GM12878 (cell line): ENCODE measurements at regions not wholly inside any gene's neighbourhood (a gene's known extent, or its start where the extent isn't known, plus 50 kb on each side); places are given as distances from the start of the nearest gene placed in this dataset.

ENCODE experiments used
- ATAC-seq: fragments of 200-7000 bp; cut with Tn5 transposase; 3 replicates; pipeline ENCODE4 v1.9.1; 2020; ENCODE audit warnings: mild to moderate bottlenecking, moderate library complexity
- BruUV-seq: library from RNA; stranded (reverse); fragments of 400-500 nt; replicated peaks from 2 replicates; lab custom pipeline; 2021; lab: Mats Ljungman, UMichigan
- CTCF ChIA-PET: fragments of 300-600 bp; sonication (Branson Sonifier 250); formaldehyde crosslinking; extraction: SDS; loops from one replicate; lab custom pipeline; 2021; ENCODE audit warnings: inconsistent platforms; lab: Yijun Ruan, JAX
- POLR2A ChIA-PET: fragments of 350-600 bp; formaldehyde crosslinking; extraction: SDS; loops from one replicate; lab custom pipeline; 2021; ENCODE audit warnings: inconsistent platforms; lab: Charles Lee
- RAD21 ChIA-PET: fragments of 300-600 bp; sonication (Branson Sonifier 250); formaldehyde crosslinking; loops from one replicate; lab custom pipeline; 2023; ENCODE audit warnings: antibody characterized with exemption; ENCODE audit not compliant: unreplicated experiment; lab: Charles Lee
- SMC1A ChIA-PET: fragments of 300-600 bp; sonication (Branson Sonifier 250); formaldehyde crosslinking; loops from one replicate; lab custom pipeline; 2023; ENCODE audit not compliant: unreplicated experiment, uncharacterized antibody; lab: Charles Lee
- DNase-seq: peaks from one replicate; pipeline ENCODE4 v3.0.0-alpha.2; 2011; ENCODE audit warnings: low read depth, low spot score
- FAIRE-seq: peaks from 3 replicates; lab custom pipeline; 2011; peaks lifted over from hg19 to GRCh38; lab: Jason Lieb, UNC
- H2AFZ ChIP-seq: 2 replicates; pipeline ENCODE4 v1.6.0; 2011; ENCODE audit warnings: low read depth, low read length, control low read depth; ENCODE audit not compliant: control insufficient read depth
- H3K27ac ChIP-seq: 2 replicates; pipeline ENCODE4 v1.5.1; 2011; ENCODE audit warnings: control low read depth; ENCODE audit not compliant: control insufficient read depth, insufficient read depth
- H3K27me3 ChIP-seq, 2 experiments: replicated peaks in 1 of 2; 2 replicates each; pipeline versions ENCODE4 v1.6.0 to v1.6.1; 2011; ENCODE audit warnings: low read length in 1 of 2; ENCODE audit not compliant: control insufficient read depth in 2 of 2, insufficient read depth in 2 of 2
- H3K36me3 ChIP-seq, 2 experiments: 2 replicates each; pipeline ENCODE4 v1.5.1; 2011; ENCODE audit warnings: low read length in 1 of 2; ENCODE audit not compliant: control insufficient read depth in 2 of 2, insufficient read depth in 2 of 2
- H3K4me1 ChIP-seq: 2 replicates; pipeline ENCODE4 v1.6.1; 2011; ENCODE audit warnings: mild to moderate bottlenecking, low read length, moderate library complexity, mixed read lengths; ENCODE audit not compliant: control insufficient read depth, insufficient read depth
- H3K4me2 ChIP-seq: 2 replicates; pipeline ENCODE4 v1.6.0; 2011; ENCODE audit warnings: control low read depth; ENCODE audit not compliant: control insufficient read depth, insufficient read depth
- H3K4me3 ChIP-seq: fragments of 200-600 bp; sonication (generic); 2 replicates; pipeline ENCODE4 v1.5.1; 2016
- H3K79me2 ChIP-seq: 2 replicates; pipeline ENCODE4 v1.6.0; 2011; ENCODE audit warnings: low read length; ENCODE audit not compliant: control insufficient read depth, insufficient read depth
- H3K9ac ChIP-seq: 2 replicates; pipeline ENCODE4 v1.8.0; 2011; ENCODE audit warnings: low read length, control low read depth, mixed read lengths; ENCODE audit not compliant: control insufficient read depth, insufficient read depth
- H3K9me3 ChIP-seq: replicated peaks from 3 replicates; pipeline ENCODE4 v1.5.1; 2011; ENCODE audit warnings: mild to moderate bottlenecking, low read length; ENCODE audit not compliant: control insufficient read depth, insufficient read depth
- H4K20me1 ChIP-seq: 2 replicates; pipeline ENCODE4 v1.6.0; 2011; ENCODE audit not compliant: control insufficient read depth, insufficient read depth
- ASH2L ChIP-seq: fragments of 300-600, 200-600 bp; sonication (generic); IDR thresholded peaks from 2 replicates; pipeline ENCODE4 v1.6.1; 2017; ENCODE audit warnings: low read depth, mild to moderate bottlenecking, borderline replicate concordance
- CREB1 ChIP-seq: IDR thresholded peaks from 2 replicates; pipeline ENCODE4 v1.6.1; 2012; ENCODE audit warnings: low read depth, mild to moderate bottlenecking, inconsistent platforms
- DPF2 ChIP-seq: fragments of 450-650 bp; IDR thresholded peaks from 2 replicates; pipeline ENCODE4 v1.6.1; 2017; ENCODE audit warnings: mild to moderate bottlenecking
- EED ChIP-seq: sonication (generic); IDR thresholded peaks from 2 replicates; pipeline ENCODE4 v1.6.1; 2016; ENCODE audit warnings: antibody characterized with exemption, low read depth
- FOXK2 ChIP-seq: fragments of 450-650 bp; IDR thresholded peaks from 2 replicates; pipeline ENCODE4 v1.6.1; 2017; ENCODE audit warnings: mild to moderate bottlenecking, moderate library complexity
- GATAD2B ChIP-seq: fragments of 450-650 bp; conservative IDR thresholded peaks from 2 replicates; pipeline ENCODE4 v1.6.1; 2017; ENCODE audit warnings: low read depth, mild to moderate bottlenecking, moderate library complexity
- IKZF1 ChIP-seq: fragments of 450-650 bp; conservative IDR thresholded peaks from 2 replicates; pipeline ENCODE4 v1.6.1; 2017; ENCODE audit warnings: antibody characterized with exemption, mild to moderate bottlenecking
- MLLT1 ChIP-seq: fragments of 450-650 bp; IDR thresholded peaks from 2 replicates; pipeline ENCODE4 v1.6.1; 2016; ENCODE audit warnings: mild to moderate bottlenecking
- MTA2 ChIP-seq: fragments of 450-650 bp; IDR thresholded peaks from 2 replicates; pipeline ENCODE4 v1.6.1; 2016; ENCODE audit warnings: low read depth, mild to moderate bottlenecking, moderate library complexity
- NKRF ChIP-seq: fragments of 450-650 bp; conservative IDR thresholded peaks from 2 replicates; pipeline ENCODE4 v1.6.1; 2017; ENCODE audit warnings: mild to moderate bottlenecking, moderate library complexity
- PML ChIP-seq: IDR thresholded peaks from 2 replicates; pipeline ENCODE4 v1.6.1; 2012; ENCODE audit warnings: low read length, inconsistent platforms
- RAD21 ChIP-seq: IDR thresholded peaks from 2 replicates; pipeline ENCODE4 v1.6.1; 2011; ENCODE audit warnings: mild to moderate bottlenecking, low read depth, low read length, moderate library complexity; ENCODE audit not compliant: insufficient read depth
- RAD51 ChIP-seq: fragments of 450-650 bp; IDR thresholded peaks from 2 replicates; pipeline ENCODE4 v1.6.1; 2016; ENCODE audit warnings: moderate library complexity, mild to moderate bottlenecking, inconsistent platforms
- RB1 ChIP-seq: fragments of 450-650 bp; formaldehyde crosslinking; IDR thresholded peaks from 2 replicates; pipeline ENCODE4 v1.6.1; 2017; ENCODE audit warnings: mild to moderate bottlenecking, borderline replicate concordance
- SMAD1 ChIP-seq: fragments of 450-650 bp; IDR thresholded peaks from 2 replicates; pipeline ENCODE4 v1.6.1; 2018; ENCODE audit warnings: mild to moderate bottlenecking, low read depth; ENCODE audit not compliant: partially characterized antibody
- SMARCA5 ChIP-seq: fragments of 450-650 bp; IDR thresholded peaks from 2 replicates; pipeline ENCODE4 v1.6.1; 2017; ENCODE audit warnings: mild to moderate bottlenecking
- USF2 ChIP-seq: IDR thresholded peaks from 2 replicates; pipeline ENCODE4 v1.6.1; 2011; ENCODE audit warnings: low read depth, low read length, improper control_type of control experiment, borderline replicate concordance
- ZNF207 ChIP-seq: fragments of 450-650 bp; IDR thresholded peaks from 2 replicates; pipeline ENCODE4 v1.6.1; 2014; ENCODE audit warnings: antibody characterized with exemption, mild to moderate bottlenecking, borderline replicate concordance
- WGBS: methylation state at CpG from one replicate; pipeline ENCODE4 v1.1.6; 2016; ENCODE audit warnings: low lambda C conversion rate; ENCODE audit not compliant: insufficient replicate concordance, insufficient coverage; ENCODE audit errors: missing lambda C conversion rate; 5-methylcytosine and 5-hydroxymethylcytosine counted together
- in situ Hi-C: fragments of 300-500 bp; cut with MboI; formaldehyde crosslinking; loops from 9 replicates; pipeline ENCODE4 v1.14.3; 2018; ENCODE audit warnings: mixed read lengths
- intact Hi-C: fragments of 100-400 bp; cut with micrococcal nuclease; formaldehyde crosslinking; loops from one replicate; pipeline ENCODE4 v1.14.2; 2022; ENCODE audit not compliant: unreplicated experiment
- TF ChIP-seq, protein P1 (sequence below): IDR thresholded peaks from 2 replicates; pipeline ENCODE4 v1.6.1; 2012; ENCODE audit warnings: low read depth, low read length, improper control_type of control experiment

GRCh38 chr7:63027075-63027474 is 971.6 kb upstream of the ZNF722 start:
- Histone ChIP-seq H3K4me3 (no peak overlapping the region), H3K36me3 (no peaks in the 10 kb centered on the region), H3K4me2 (no peak overlapping the region), H4K20me1 (no peaks in the 10 kb centered on the region), H3K27ac (no peak overlapping the region), H3K79me2 (no peaks in the 10 kb centered on the region), H3K4me1 (no peaks in the 10 kb centered on the region), H3K27me3 (no peaks in the 10 kb centered on the region), H2AFZ (no peak overlapping the region), H3K9me3 (no peaks in the 10 kb centered on the region; the same call in 2 of the 3 replicates), H3K9ac (no peak overlapping the region)
- ATAC-seq (no peak), FAIRE-seq (no peak), DNase-seq (no peak)
- TF ChIP-seq EED (no peak), FOXK2 (no peak), SMARCA5 (no peak), RB1 (no peak), ZNF207 (no peak), GATAD2B (no peak), RAD51 (no peak), DPF2 (no peak), CREB1 (no peak), ASH2L (no peak), SMAD1 (no peak), IKZF1 (no peak), MLLT1 (no peak), NKRF (no peak), MTA2 (no peak), RAD21 (no peak), USF2 (no peak), PML (no peak)
- TF ChIP-seq, protein P1, sequence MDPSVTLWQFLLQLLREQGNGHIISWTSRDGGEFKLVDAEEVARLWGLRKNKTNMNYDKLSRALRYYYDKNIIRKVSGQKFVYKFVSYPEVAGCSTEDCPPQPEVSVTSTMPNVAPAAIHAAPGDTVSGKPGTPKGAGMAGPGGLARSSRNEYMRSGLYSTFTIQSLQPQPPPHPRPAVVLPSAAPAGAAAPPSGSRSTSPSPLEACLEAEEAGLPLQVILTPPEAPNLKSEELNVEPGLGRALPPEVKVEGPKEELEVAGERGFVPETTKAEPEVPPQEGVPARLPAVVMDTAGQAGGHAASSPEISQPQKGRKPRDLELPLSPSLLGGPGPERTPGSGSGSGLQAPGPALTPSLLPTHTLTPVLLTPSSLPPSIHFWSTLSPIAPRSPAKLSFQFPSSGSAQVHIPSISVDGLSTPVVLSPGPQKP = no peak
- intact Hi-C loops (no loop called here), in situ Hi-C loops (no loop called here)
- 21% methylated on average over 5 of the region's 5 CpGs for WGBS
- POLR2A ChIA-PET = no interaction called here
- CTCF ChIA-PET = no interaction called here
- BruUV-seq = no TSS peak
- RAD21 ChIA-PET = no interaction called here
- SMC1A ChIA-PET = no interaction called here
